Liver (tissue), 8 donors: ENCODE measurements at regions not wholly inside any gene's neighbourhood (a gene's known extent, or its start where the extent isn't known, plus 50 kb on each side); places are given as distances from the start of the nearest gene placed in this dataset.

Source experiments
- DNase-seq: peaks from one replicate; pipeline ENCODE4 v3.0.0-alpha.2; 2017; ENCODE audit warnings: low spot score
- H3K27ac ChIP-seq, 2 donors: one replicate each; pipeline ENCODE4 v1.7.0; 2013; ENCODE audit warnings: inconsistent platforms in 2 of 2, low read length in 2 of 2, control low read depth in 1 of 2, low read depth in 1 of 2, mild to moderate bottlenecking in 1 of 2
- H3K27me3 ChIP-seq, 4 donors: one replicate each; pipeline versions ENCODE4 v1.6.1 to v1.7.0; 2013; ENCODE audit warnings: low read length in 3 of 4, inconsistent platforms in 1 of 4, mild to moderate bottlenecking in 1 of 4, moderate library complexity in 1 of 4; ENCODE audit not compliant: control insufficient read depth in 4 of 4, insufficient read depth in 4 of 4
- H3K36me3 ChIP-seq, 4 donors: one replicate each; pipeline versions ENCODE4 v1.6.1 to v1.7.0; 2013; ENCODE audit warnings: low read length in 3 of 4, mild to moderate bottlenecking in 3 of 4, low read depth in 1 of 4, moderate library complexity in 1 of 4; ENCODE audit not compliant: control insufficient read depth in 4 of 4, insufficient read depth in 3 of 4
- H3K4me1 ChIP-seq, 4 donors: one replicate each; pipeline versions ENCODE4 v1.6.1 to v1.7.0; 2013; ENCODE audit warnings: low read length in 3 of 4, mild to moderate bottlenecking in 3 of 4, moderate library complexity in 1 of 4; ENCODE audit not compliant: control insufficient read depth in 4 of 4, insufficient read depth in 4 of 4
- H3K4me3 ChIP-seq, 3 donors: one replicate each; pipeline versions ENCODE4 v1.6.1 to v1.7.0; 2013; ENCODE audit warnings: low read length in 3 of 3, control low read depth in 1 of 3, low read depth in 1 of 3, mild to moderate bottlenecking in 1 of 3
- H3K9ac ChIP-seq, 2 donors: one replicate each; pipeline ENCODE4 v1.7.0; 2013; ENCODE audit warnings: low read length in 2 of 2, mild to moderate bottlenecking in 2 of 2, moderate library complexity in 2 of 2, control low read depth in 1 of 2, low read depth in 1 of 2
- H3K9me3 ChIP-seq, 4 donors: one replicate each; pipeline versions ENCODE4 v1.6.1 to v1.7.0; 2013; ENCODE audit warnings: low read length in 3 of 4; ENCODE audit not compliant: control insufficient read depth in 4 of 4
- ATF3 ChIP-seq: IDR thresholded peaks from 2 replicates; pipeline ENCODE4 v1.6.1; 2016; ENCODE audit warnings: antibody characterized with exemption
- CTCF ChIP-seq: fragments of 150-350 bp; IDR thresholded peaks from 2 replicates; pipeline ENCODE4 v1.5.1; 2017; ENCODE audit warnings: improper control_type of control experiment, low read depth, low read length; ENCODE audit not compliant: missing input control
- EGR1 ChIP-seq, 2 donors: IDR thresholded peaks; 2 replicates each; pipeline ENCODE4 v1.6.1; 2016 to 2018; ENCODE audit warnings: antibody characterized with exemption in 2 of 2, low read depth in 2 of 2
- FOXA1 ChIP-seq: IDR thresholded peaks from 2 replicates; pipeline ENCODE4 v1.6.1; 2016; ENCODE audit warnings: antibody characterized with exemption
- FOXA2 ChIP-seq: IDR thresholded peaks from 2 replicates; pipeline ENCODE4 v1.6.1; 2016; ENCODE audit warnings: antibody characterized with exemption
- GABPA ChIP-seq, 2 donors: IDR thresholded peaks in 1 of 2; conservative IDR thresholded peaks in 1 of 2; 2 replicates each; pipeline ENCODE4 v1.6.1; 2016; ENCODE audit warnings: antibody characterized with exemption in 2 of 2, mild to moderate bottlenecking in 1 of 2, moderate library complexity in 1 of 2
- HNF4A ChIP-seq, 2 donors: conservative IDR thresholded peaks; 2 replicates each; pipeline ENCODE4 v1.6.1; 2016; ENCODE audit warnings: antibody characterized with exemption in 2 of 2, mild to moderate bottlenecking in 2 of 2
- HNF4G ChIP-seq: IDR thresholded peaks from 2 replicates; pipeline ENCODE4 v1.6.1; 2016; ENCODE audit warnings: antibody characterized with exemption
- JUND ChIP-seq, 2 donors: IDR thresholded peaks; 2 replicates each; pipeline ENCODE4 v1.6.1; 2016; ENCODE audit warnings: antibody characterized with exemption in 2 of 2
- MAX ChIP-seq: IDR thresholded peaks from 2 replicates; pipeline ENCODE4 v1.6.1; 2016; ENCODE audit warnings: antibody characterized with exemption
- NR2F2 ChIP-seq: IDR thresholded peaks from 2 replicates; pipeline ENCODE4 v1.6.1; 2016; ENCODE audit warnings: antibody characterized with exemption
- RAD21 ChIP-seq, 2 donors: IDR thresholded peaks; 2 replicates each; pipeline ENCODE4 v1.6.1; 2016; ENCODE audit warnings: antibody characterized with exemption in 2 of 2, mild to moderate bottlenecking in 2 of 2
- REST ChIP-seq: IDR thresholded peaks from 2 replicates; pipeline ENCODE4 v1.6.1; 2016; ENCODE audit warnings: antibody characterized with exemption, mild to moderate bottlenecking
- RXRA ChIP-seq, 2 donors: IDR thresholded peaks; 2 replicates each; pipeline ENCODE4 v1.6.1; 2017 to 2018; ENCODE audit warnings: antibody characterized with exemption in 2 of 2, mild to moderate bottlenecking in 1 of 2
- SP1 ChIP-seq: IDR thresholded peaks from 2 replicates; pipeline ENCODE4 v1.6.1; 2018; ENCODE audit warnings: antibody characterized with exemption, mild to moderate bottlenecking
- TAF1 ChIP-seq: conservative IDR thresholded peaks from 2 replicates; pipeline ENCODE4 v1.6.1; 2016; ENCODE audit warnings: antibody characterized with exemption, mild to moderate bottlenecking
- YY1 ChIP-seq: IDR thresholded peaks from 2 replicates; pipeline ENCODE4 v1.6.1; 2016; ENCODE audit warnings: antibody characterized with exemption, mild to moderate bottlenecking
- ZBTB33 ChIP-seq: IDR thresholded peaks from 2 replicates; pipeline ENCODE4 v1.6.1; 2016; ENCODE audit warnings: antibody characterized with exemption
- WGBS: extraction: QIAGEN DNeasy Blood & Tissue Kit; methylation state at CpG from one replicate; pipeline ENCODE4 v1.1.7; 2013; 5-methylcytosine and 5-hydroxymethylcytosine counted together
- donor health status: healthy.
- donor health status: healthy.
- donor health status: healthy.
- donor health status: healthy.
- donor health status: healthy.

DNA sequence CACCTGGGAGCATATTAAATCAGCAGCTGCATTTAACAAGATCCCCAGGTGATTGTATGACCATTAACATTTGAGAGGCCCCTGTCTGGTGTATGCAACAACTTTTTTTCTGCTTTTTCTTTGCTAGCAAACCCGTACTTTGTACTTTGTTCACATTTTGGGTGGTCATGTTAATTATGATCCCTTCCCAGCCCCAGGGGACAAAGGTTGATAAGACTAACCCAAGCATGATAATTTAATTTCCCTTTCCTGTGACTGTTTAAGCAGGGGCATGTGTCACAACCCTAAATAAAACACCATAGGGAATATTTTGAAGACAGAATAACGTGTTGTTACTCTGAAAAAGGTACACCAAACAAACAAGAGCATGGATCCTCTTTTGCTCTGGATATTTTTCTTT lies 332.0 kb downstream of the PCDH18 start:
- H3K27me3 ChIP-seq, result peaks cover 0 to 3% (median 0%) of the 10 kb centered on the region in 4 donors
- TF ChIP-seq HNF4G (no peak), ATF3 (no peak), SP1 (no peak), HNF4A (conservative IDR thresholded peaks at IDR 0.05) (peak in 1 of 2 donors; percentile 62), TAF1 (no peak)
- H3K36me3 ChIP-seq, result no peaks in the 10 kb centered on the region
- no peak overlapping the region for H3K9ac ChIP-seq
- H3K27ac ChIP-seq, result no peak overlapping the region
- no peak for DNase-seq
- no peak overlapping the region for H3K4me3 ChIP-seq
- H3K9me3 ChIP-seq, result no peaks in the 10 kb centered on the region
- no peaks in the 10 kb centered on the region for H3K4me1 ChIP-seq
- WGBS, result 24% methylated on average over 2 of the region's 2 CpGs

DNA sequence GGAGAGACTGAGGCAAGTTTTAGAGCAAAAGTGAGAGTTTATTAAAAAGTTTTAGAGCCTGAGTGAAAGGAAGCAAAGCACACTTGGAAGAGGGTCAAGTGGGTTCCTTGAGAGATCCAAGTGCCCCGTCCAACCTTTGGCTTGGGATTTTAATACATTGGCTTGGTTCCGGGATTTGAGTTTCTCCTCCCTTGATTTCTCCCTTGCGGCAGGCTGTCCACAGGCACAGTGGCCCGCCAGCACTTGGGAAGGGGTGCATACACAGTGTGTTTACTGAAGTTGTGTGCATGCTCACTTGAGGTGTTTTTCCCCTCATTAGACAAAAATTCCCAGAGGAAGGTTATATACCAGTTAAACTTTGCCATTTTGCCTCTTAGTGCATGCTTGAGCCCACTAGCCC lies 333.5 kb downstream of the PCDH18 start:
- no peak overlapping the region for H3K9ac ChIP-seq
- WGBS, result 89% methylated on average over 4 of the region's 4 CpGs
- TF ChIP-seq MAX (no peak), REST (no peak), NR2F2 (no peak), HNF4A (conservative IDR thresholded peaks at IDR 0.05) (no peak), SP1 (no peak), GABPA (IDR thresholded peaks at IDR 0.05 in 1 of 2, conservative IDR thresholded peaks at IDR 0.05 in 1 of 2) (no peak), CTCF (no peak), FOXA2 (no peak), JUND (IDR thresholded peaks at IDR 0.05) (no peak), RAD21 (IDR thresholded peaks at IDR 0.05) (no peak), ZBTB33 (no peak), TAF1 (no peak), FOXA1 (no peak), RXRA (IDR thresholded peaks at IDR 0.05) (no peak), EGR1 (IDR thresholded peaks at IDR 0.05; ENCODE audit: low read depth in 2 of 2) (no peak), YY1 (no peak)

More for the DNA sequence above, 333.5 kb downstream of the PCDH18 start:
- Histone ChIP-seq H3K36me3 (no peaks in the 10 kb centered on the region), H3K27me3 (peaks cover 0 to 3% (median 0%) of the 10 kb centered on the region in 4 donors), H3K27ac (no peak overlapping the region), H3K4me1 (no peaks in the 10 kb centered on the region), H3K4me3 (no peak overlapping the region), H3K9me3 (no peaks in the 10 kb centered on the region)
- no peak for DNase-seq
